WI38 (cell line): ENCODE measurements at regions not wholly inside any gene's neighbourhood (a gene's known extent, or its start where the extent isn't known, plus 50 kb on each side); places are given as distances from the start of the nearest gene placed in this dataset.

ENCODE experiments used
- H3K4me3 ChIP-seq: 2 replicates; pipeline ENCODE4 v1.5.1; 2011; ENCODE audit warnings: low read depth, mild to moderate bottlenecking, control low read depth, low read length
- CTCF ChIP-seq: IDR thresholded peaks from 2 replicates; pipeline ENCODE4 v1.5.1; 2012; ENCODE audit warnings: low read depth, mild to moderate bottlenecking, control low read depth, low read length

- TF ChIP-seq CTCF, result no peak
- H3K4me3 ChIP-seq, result no peak overlapping the region
These were observed 127.6 kb upstream of the BTBD3 start for GRCh38 chr20:11790046-11790445.

GRCh38 chr20:11791316-11791715 is 126.4 kb upstream of the BTBD3 start:
- H3K4me3 ChIP-seq, result no peak overlapping the region
- no peak for TF ChIP-seq CTCF

- no peak for TF ChIP-seq CTCF
- H3K4me3 ChIP-seq, result no peak overlapping the region
These were observed 125.7 kb upstream of the BTBD3 start for GRCh38 chr20:11791835-11792567.

- H3K4me3 ChIP-seq, result no peak overlapping the region
- no peak for TF ChIP-seq CTCF
These were observed 125.1 kb upstream of the BTBD3 start for GRCh38 chr20:11792568-11792953.

- no peak overlapping the region for H3K4me3 ChIP-seq
- no peak for TF ChIP-seq CTCF
These were observed 123.2 kb upstream of the BTBD3 start for GRCh38 chr20:11794525-11794924.

- TF ChIP-seq CTCF, result no peak
- H3K4me3 ChIP-seq, result no peak overlapping the region
These were observed 122.5 kb upstream of the BTBD3 start for GRCh38 chr20:11795071-11795615.

- no peak overlapping the region for H3K4me3 ChIP-seq
These were observed 121.7 kb upstream of the BTBD3 start for GRCh38 chr20:11796026-11796425.

More at GRCh38 chr20:11796026-11796425, 121.7 kb upstream of the BTBD3 start:
- no peak for TF ChIP-seq CTCF
